HT1080 (cell line): ENCODE measurements at regions not wholly inside any gene's neighbourhood (a gene's known extent, or its start where the extent isn't known, plus 50 kb on each side); places are given as distances from the start of the nearest gene placed in this dataset.
A peak's percentile ranks its signal among the peaks of the same experiment; 100 is the strongest.
"Not testable (repeated sequence)": the region's sequence is repeated elsewhere in the genome, so short reads cannot be mapped to it uniquely, and the experiment has no call there.

Experiments
- DNase-seq: peaks from one replicate; pipeline ENCODE4 v3.0.0-alpha.2; 2015; ENCODE audit warnings: low read depth

DNA sequence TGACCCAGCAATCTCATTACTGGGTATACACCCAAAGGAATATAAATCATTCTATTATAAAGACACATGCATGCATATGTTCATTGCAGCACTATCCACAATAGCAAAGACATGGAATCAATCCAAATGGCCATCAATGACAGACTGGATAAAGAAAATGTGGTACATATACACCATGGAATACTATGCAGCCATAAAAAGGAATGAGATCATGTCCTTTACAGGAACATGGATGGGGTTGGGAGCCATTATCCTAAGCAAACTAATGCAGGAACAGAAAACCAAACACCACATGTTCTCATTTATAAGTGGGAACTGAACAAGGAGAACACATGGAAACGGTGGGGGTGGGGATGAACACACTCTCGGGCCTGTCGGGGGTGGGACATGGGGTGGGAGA is 129.2 kb upstream of the STK26 start:
- DNase-seq = not testable (repeated sequence)

DNA sequence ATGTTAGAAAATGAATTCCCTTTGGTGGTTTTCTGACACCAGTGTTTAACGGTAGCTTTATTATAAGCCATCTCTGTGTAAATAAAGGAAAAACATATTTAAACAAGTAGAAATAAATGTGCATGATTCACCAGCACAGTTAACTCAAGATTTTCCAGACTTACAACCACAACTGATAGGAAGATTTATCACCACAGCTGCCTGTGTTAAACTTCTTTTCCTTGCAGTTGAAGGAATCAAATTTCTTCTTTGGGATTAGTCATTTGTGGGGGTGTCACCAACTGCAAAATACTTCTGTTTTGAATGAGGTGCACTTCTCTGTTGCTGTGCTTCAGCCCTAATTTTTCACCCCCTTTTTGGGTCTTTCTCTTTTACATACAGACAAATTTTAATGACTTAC is 128.1 kb upstream of the STK26 start:
- DNase-seq = peak; percentile 58

DNA sequence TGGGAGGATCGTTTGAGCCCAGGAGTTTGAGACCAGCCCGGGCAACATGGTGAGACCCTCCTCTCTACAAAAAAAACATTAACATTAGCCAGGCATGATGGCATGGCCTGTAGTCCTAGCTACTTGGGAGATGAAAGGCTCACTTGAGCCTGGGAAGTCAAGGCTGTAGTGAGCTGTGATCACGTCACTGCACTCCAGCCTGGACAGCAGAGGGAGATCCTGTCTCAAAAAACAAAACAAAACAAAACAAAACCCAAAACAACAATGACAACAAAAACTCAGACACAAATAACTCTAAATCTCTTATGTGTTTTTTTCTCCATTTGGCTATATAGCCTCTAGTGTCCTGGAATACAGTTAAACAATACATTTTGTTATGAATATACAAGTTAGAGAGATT is 127.3 kb upstream of the STK26 start:
- no peak for DNase-seq

DNA sequence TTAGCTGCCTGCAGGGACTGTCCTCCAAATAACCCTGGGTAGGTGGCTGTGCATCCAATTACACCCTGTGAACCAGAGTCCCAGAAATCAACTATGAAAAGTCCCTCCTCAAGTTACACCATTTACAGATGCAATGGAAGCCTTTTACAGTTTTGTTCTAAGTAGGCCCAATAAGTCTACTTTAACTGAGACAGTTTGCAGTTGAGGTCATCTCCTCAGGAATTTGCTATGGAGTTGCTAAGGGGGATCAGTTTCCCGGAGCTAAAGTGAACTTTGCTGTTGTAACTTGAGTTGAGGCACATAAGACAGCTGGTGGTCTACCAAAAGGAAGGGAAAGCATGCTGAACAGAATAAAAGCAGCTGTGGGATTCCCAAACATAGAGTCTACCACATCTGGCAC is 121.6 kb upstream of the STK26 start:
- DNase-seq = no peak

DNA sequence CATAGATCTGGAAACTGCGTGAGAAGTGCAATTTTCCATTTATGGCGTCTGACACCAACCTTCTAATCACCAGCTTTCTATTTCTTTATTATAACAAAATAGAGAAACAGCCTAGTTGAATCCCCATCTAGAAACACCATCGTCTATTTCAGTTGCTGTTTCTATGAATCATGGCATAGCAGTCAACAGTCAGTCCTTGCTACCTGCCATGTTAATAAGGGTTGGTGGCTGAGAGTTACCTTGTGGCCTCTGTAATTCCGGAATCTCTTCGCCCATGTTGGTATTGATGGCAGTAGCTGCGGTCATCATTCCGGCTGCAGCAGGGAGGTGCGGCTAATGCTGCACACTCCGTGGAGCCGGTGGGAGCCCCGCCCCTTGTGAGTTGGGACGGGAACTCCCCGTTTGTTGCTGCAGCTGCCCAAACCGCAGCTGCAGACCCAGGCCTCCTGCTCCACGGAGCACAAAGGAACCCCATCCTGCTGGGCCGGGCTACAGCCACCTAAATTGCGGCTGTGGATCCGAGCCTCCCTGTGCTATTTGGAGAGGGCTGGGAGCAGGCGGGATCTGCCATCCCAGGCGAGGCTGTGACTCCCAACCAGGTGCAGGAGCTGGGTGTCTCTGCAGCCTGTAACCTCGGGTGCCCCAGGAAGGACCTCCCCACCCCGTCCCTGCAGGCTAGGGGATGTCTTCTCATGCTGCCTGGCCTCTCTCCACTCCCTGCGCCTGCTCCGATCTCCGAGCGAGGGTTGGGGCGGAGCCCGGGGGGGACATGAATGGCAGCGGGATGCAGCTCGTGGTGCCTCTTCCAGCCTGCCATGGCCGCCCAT is 115.4 kb upstream of the STK26 start:
- no peak for DNase-seq

DNA sequence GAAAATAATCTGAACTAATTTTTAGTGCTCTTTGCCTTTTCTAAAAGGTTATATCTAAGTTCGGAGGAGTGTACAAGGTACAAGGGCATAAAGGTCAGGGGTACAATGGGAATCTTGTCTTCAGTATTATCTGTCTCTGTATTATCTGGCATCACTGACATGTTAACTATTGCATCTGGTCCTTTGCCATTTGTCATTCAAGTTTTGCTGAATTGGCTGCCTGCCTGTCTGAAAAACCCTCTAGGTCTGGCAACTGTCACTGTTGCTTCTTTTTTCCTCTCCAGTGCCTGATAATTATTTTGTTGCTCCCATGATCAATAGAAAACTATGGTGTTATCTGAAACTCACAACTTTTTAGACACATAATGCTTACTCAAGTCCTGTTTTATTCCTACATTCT is 112.5 kb upstream of the STK26 start:
- no peak for DNase-seq

DNA sequence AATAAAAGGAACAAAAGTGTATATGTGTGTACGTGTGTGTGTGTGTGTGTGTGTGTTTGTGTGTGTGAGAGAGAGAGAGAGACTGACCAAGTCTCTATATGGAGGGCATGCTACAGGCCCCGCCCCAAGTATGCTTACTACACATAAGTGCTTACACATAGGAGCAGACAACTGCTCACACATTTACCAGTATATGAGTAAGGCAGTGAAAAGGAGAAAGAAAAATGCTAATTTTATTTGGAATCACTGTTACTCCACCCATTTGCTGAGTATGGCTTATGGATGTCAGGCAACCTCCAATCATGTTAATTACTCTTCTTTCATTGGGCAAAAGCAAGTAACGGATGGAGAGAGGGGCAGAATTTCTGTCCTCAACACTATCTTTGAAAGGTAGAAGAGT is 107.6 kb upstream of the STK26 start:
- DNase-seq = no peak

DNA sequence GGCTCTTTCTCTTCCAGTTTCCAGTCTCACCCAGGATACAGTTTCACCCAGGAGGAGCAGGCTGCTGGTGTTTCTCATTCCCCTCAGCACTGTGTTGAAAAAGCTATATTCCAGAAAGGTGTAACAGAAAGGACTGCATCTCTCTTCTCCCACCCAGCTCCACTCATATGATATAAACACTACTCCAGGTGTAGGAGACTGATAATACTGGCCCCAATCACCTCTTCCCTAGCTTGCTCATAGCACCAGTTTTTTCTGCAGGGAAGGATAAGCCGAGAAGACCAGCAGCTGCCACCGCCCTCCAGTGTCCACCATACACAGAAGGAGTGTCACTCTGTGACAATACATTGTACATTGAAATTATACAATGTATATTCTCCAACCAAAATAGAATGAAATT is 105.5 kb upstream of the STK26 start:
- DNase-seq = no peak

DNA sequence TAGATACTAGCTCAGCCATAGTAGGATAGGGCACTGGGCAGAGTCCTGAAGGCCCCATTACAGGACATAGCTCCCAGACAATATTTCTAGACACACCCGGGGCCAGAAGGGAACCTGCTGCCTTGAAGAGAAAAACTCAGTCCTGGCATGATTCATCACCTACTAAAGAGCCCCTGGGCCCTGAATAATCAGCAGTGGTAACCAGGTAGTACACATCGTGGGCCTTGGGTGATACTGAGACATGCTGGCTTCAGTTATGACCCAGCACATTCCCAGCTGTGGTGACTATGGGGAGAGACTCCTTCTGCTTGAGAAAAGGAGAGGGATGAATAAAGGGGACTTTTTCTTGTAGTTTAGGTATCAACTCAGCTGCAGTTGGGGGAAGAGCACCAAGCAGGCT is 104.3 kb upstream of the STK26 start:
- DNase-seq = no peak

DNA sequence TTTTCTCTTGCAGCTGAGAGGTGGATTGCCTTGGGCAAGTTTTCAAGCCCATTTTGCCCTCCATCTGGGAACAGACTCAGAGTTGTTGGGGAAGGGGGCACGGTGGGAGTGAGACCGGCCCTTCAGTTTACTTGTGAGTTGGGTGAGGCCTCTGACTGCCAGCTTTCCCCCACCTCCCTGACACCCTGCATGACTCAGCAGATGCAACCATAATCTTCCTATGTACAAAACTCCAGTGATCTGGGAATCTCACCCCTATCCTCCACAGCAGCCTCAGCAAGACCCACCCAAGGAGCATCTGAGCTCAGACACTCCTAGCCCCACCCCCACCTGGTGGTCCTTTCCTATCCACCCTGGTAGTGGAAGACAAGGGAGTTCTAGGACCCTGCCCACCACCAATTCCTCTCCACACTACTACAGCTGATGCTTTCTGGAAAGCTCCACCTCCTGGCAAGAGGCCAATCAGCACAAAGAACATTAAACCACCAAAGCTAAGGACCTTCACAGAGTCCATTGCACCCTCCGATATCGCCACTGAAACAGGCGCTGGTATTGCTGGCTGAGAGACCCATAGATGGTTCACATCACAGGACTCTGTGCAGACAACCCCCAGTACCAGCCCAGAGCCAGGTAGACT is 99.4 kb upstream of the STK26 start:
- peak; percentile 2 for DNase-seq

DNA sequence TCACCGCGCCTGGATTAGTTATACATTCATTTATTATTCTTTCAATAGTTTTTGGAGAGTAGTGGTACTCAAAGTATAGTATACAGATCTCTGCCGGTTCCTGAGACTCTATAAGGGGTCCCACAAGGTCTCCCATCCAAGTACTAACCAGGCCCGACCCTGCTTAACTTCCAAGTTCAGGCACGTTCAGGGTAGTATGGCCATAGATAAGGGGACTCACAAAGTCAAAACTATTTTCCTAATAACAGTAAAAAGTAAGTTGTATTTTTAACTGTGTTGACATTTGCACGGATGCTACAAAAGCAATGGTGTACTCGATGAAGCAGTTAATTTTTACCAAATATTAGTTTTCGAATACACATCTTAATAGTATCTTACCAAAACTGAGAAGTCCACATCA is 84.4 kb upstream of the STK26 start:
- DNase-seq = no peak

DNA sequence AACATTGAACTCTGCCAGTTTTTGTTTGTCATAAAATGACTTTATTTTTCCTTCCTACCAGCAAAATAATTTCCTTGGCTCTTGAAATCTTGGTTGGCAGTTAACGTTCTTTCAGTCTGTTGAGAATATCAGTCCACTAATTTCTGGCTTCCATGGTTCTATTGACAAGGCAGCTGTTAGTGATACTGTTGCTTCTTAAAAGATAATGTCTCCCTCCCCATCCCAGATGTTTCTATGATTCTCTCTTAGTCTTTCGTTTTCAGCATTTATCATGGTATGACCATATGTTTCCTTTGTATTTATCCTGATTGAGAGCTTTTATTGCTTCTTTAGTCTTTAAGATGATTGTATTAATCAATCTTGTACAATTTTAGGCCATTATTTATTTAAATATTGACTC is 81.1 kb upstream of the STK26 start:
- DNase-seq = no peak

DNA sequence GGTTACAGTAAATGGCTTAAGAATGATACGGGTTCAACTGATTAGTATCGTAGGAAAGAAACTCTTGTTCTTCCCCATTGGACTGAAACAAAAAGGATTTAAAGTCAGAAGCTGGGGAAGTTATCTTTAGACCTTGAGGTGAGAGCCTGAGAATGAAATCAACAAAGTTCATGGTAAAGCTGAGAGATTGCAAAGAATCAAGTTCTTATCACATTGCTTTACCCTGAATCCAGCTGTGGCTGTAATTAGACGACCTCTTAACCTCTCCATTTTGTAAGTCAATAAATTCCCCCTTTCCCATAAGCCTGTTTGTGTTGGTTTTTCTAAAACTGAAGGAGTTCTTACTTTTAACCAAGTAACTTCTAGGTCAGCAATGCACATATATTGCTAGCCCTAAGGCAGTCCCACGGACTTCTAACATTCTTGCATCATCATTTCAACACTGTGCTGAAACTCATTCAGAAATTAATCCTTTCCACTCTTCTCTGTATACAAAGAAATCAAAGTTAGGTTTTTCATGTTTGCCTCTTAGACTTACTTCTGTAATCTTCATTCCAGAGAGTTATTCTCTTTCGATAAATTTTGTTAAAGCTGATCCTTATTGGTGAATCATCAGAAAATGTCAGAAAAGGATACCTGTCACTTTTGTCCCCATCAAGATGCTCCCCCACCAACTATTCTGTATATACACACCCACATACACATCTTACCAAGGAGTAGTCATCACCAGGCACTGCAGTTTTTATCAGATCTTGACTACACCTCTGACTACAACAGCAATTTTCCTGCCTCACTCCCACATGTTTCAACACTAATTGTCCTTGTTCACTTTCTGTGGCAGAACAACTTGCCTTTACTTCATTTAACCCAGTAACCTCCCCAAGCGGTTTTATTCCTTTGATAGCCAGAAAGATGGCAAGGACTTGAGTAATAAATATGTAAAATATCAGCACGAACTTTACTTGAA is 77.9 kb upstream of the STK26 start:
- DNase-seq = no peak

DNA sequence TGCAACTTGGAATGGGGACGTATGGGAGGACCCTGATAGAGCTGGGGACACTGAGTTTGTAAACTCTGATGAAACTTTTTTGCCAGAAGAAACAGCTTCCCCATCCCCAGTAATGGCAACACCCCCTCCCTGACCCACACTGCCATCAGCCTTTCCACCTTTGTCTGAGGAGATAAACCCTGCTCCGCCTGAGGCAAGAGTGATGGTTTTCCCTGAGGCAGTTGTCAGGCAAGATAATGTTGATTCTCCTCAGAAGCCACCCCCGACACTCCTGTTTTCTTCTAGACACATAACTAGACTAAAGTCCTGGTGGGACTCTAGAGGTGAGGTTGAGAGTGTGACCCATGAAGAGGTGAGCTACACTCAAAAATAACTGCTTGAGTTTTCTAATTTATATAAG is 71.9 kb upstream of the STK26 start:
- DNase-seq = no peak

DNA sequence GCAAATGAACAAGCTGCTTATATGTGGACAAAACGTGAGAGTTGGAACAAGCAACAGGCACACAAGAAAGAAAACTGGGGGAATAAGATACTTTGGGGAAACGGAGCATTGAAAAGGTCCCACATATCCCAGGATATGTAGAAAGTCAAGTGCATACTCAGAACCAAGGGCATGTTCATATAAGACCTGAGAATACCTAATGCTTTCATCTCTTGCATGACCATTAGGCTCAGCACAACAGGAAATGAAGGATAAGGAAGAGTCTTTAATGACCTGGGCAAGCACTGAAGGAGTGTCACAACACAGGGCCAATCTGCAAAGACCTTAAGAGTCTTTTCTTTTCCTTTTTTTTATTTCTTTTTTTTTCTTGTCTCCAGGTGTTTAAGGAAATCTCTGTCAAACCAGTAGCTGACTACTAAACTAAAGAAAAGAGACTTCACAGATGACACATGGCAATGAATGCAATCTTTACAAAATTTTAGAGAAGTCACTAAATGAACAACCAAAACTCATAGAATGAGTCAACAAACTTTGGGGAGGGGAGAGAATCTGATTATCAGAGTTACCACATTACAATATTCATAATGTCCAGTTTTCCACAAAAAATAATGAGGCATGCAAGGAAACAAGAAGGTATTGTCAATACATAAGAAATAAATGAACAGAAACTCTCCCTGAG is 67.9 kb upstream of the STK26 start:
- no peak for DNase-seq

DNA sequence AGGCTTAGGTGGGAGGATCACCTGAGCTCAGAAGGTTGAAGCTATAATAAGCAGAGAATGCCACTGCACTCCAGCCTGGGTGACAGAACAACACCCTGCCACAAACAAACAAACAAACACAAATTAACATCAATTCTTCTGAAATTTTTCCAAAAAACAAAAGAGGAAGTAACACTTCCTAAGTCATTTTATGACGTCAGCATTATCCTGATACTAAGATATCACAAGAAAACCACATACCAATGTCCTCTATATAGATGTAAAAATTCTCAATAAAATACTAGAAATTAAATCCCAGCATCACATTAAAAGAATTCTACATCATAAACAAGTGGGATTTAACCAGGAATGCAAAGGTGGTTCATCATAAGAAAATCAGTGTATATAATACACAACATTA is 64.4 kb upstream of the STK26 start:
- DNase-seq = no peak

DNA sequence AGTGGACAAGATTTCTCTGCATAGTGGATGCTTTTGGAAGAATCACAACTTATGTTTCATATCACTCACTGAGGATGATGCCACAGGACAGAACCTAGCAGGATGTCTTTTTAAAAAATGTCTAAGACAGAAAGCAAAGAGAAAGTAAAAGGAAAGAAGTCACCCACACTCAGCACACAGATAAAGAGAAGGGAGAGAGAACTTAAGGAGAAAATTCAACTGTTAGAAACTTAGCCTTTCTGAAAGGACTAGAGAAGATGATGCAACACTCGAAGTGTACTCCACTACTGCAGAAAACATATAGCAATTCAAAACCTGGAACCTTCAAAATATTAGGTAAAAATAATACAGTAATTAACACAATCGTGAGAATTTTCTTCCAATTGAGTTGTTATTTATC is 52.8 kb upstream of the STK26 start:
- no peak for DNase-seq
